A549 (cell line): ENCODE measurements at regions not wholly inside any gene's neighbourhood (a gene's known extent, or its start where the extent isn't known, plus 50 kb on each side); places are given as distances from the start of the nearest gene placed in this dataset.

Source experiments
- ATAC-seq, 2 experiments: fragments of 200-7000 bp in 1 of 2; fragments of >200 bp in 1 of 2; cut with Nextera tagmentation in 1 of 2; cut with Tn5 transposase in 1 of 2; 3 replicates each; pipeline versions ENCODE4 v1.8.0 to v1.9.1; 2018 to 2020; ENCODE audit warnings: mild to moderate bottlenecking in 1 of 2, moderate library complexity in 1 of 2
- CTCF ChIA-PET: fragments of 300-600 bp; sonication (Branson Sonifier 250); formaldehyde crosslinking; extraction: SDS; loops from one replicate; lab custom pipeline; 2021; ENCODE audit warnings: antibody characterized with exemption, inconsistent platforms; lab: Yijun Ruan, JAX
- POLR2A ChIA-PET: fragments of 350-600 bp; formaldehyde crosslinking; extraction: SDS; loops from one replicate; lab custom pipeline; 2021; ENCODE audit warnings: antibody characterized with exemption, inconsistent platforms; lab: Yijun Ruan, JAX
- DNase-seq, 2 experiments: peaks; one replicate each; pipeline versions ENCODE4 v3.0.0 to v3.0.0-alpha.2; 2011 to 2016; ENCODE audit warnings: low read depth in 1 of 2, low spot score in 1 of 2
- FAIRE-seq: peaks from 2 replicates; lab custom pipeline; 2011; peaks lifted over from hg19 to GRCh38; lab: Jason Lieb, UNC
- H3K27ac ChIP-seq, 2 experiments: fragments of >200 bp; sonication (Bioruptor Twin); formaldehyde crosslinking; 3 replicates each; pipeline ENCODE4 v1.5.1; 2016 to 2017
- H3K4me1 ChIP-seq: fragments of >200 bp; sonication (Bioruptor Twin); formaldehyde crosslinking; 3 replicates; pipeline ENCODE4 v1.6.1; 2016
- H3K4me2 ChIP-seq: fragments of >200 bp; sonication (Bioruptor Twin); formaldehyde crosslinking; 3 replicates; pipeline ENCODE4 v1.6.1; 2016
- H3K4me3 ChIP-seq: fragments of >200 bp; sonication (Bioruptor Twin); formaldehyde crosslinking; 3 replicates; pipeline ENCODE4 v1.5.1; 2016
- H3K9me3 ChIP-seq: fragments of >200 bp; sonication (Bioruptor Twin); formaldehyde crosslinking; 3 replicates; pipeline ENCODE4 v1.6.1; 2016
- ATOH8 ChIP-seq: fragments of 250-450 bp; sonication (Bioruptor Pico); IDR thresholded peaks from 2 replicates; pipeline ENCODE4 v1.5.0; 2020; ENCODE audit warnings: low read depth, mild to moderate bottlenecking, moderate library complexity
- CHD2 ChIP-seq: fragments of 150-350 bp; IDR thresholded peaks from 2 replicates; pipeline ENCODE4 v1.6.1; 2014; ENCODE audit warnings: low read length; ENCODE audit not compliant: partially characterized antibody
- CHD4 ChIP-seq: fragments of 200-600 bp; sonication (generic); IDR thresholded peaks from 2 replicates; pipeline ENCODE4 v1.6.1; 2016; ENCODE audit warnings: antibody characterized with exemption, mild to moderate bottlenecking, borderline replicate concordance
- E2F6 ChIP-seq: IDR thresholded peaks from 2 replicates; pipeline ENCODE4 v1.6.1; 2012; ENCODE audit warnings: low read depth, borderline replicate concordance
- EHF ChIP-seq: fragments of 250-450 bp; sonication (Bioruptor Pico); IDR thresholded peaks from 2 replicates; pipeline ENCODE4 v1.5.0; 2020; ENCODE audit warnings: mild to moderate bottlenecking
- EHMT2 ChIP-seq: fragments of 200-600 bp; sonication (generic); IDR thresholded peaks from 2 replicates; pipeline ENCODE4 v1.6.1; 2016; ENCODE audit warnings: antibody characterized with exemption, low read depth, mild to moderate bottlenecking, moderate library complexity
- EP300 ChIP-seq, 2 experiments: fragments of >200 bp; sonication (Bioruptor Twin); formaldehyde crosslinking; IDR thresholded peaks; 2 replicates in 1 of 2; 3 replicates in 1 of 2; pipeline ENCODE4 v1.6.1; 2016 to 2017
- ESRRA ChIP-seq: fragments of 150-350 bp; IDR thresholded peaks from 2 replicates; pipeline ENCODE4 v1.6.1; 2014; ENCODE audit warnings: mild to moderate bottlenecking, low read length, borderline replicate concordance
- FOSB ChIP-seq: fragments of 250-450 bp; sonication (Bioruptor Pico); IDR thresholded peaks from 2 replicates; pipeline ENCODE4 v1.5.0; 2020; ENCODE audit warnings: mild to moderate bottlenecking, moderate library complexity
- FOXS1 ChIP-seq: fragments of 250-450 bp; sonication (Bioruptor Pico); IDR thresholded peaks from 2 replicates; pipeline ENCODE4 v1.5.0; 2020; ENCODE audit warnings: mild to moderate bottlenecking, moderate library complexity
- GATA3 ChIP-seq: IDR thresholded peaks from 2 replicates; pipeline ENCODE4 v1.6.1; 2012; ENCODE audit warnings: borderline replicate concordance
- HDAC2 ChIP-seq: fragments of 200-600 bp; sonication (generic); IDR thresholded peaks from 2 replicates; pipeline ENCODE4 v1.6.1; 2016
- HEYL ChIP-seq: fragments of 250-450 bp; sonication (Bioruptor Pico); IDR thresholded peaks from 2 replicates; pipeline ENCODE4 v1.8.0; 2021; ENCODE audit warnings: mild to moderate bottlenecking, moderate library complexity
- HMGXB4 ChIP-seq: fragments of 250-450 bp; sonication (Bioruptor Pico); IDR thresholded peaks from 2 replicates; pipeline ENCODE4 v1.5.0; 2021; ENCODE audit warnings: mild to moderate bottlenecking, moderate library complexity, borderline replicate concordance
- HOXA7 ChIP-seq: fragments of 250-450 bp; sonication (Bioruptor Pico); IDR thresholded peaks from 2 replicates; pipeline ENCODE4 v1.5.0; 2020; ENCODE audit warnings: mild to moderate bottlenecking, moderate library complexity
- HOXB13 ChIP-seq: fragments of 250-450 bp; sonication (Bioruptor Pico); IDR thresholded peaks from 2 replicates; pipeline ENCODE4 v1.5.0; 2020; ENCODE audit warnings: low read depth, mild to moderate bottlenecking, moderate library complexity
- JUN ChIP-seq, 2 experiments: fragments of >200 bp; sonication (Bioruptor Twin); formaldehyde crosslinking; IDR thresholded peaks; 2 replicates in 1 of 2; 3 replicates in 1 of 2; pipeline ENCODE4 v1.6.1; 2016 to 2017
- JUNB ChIP-seq: fragments of >200 bp; sonication (Bioruptor Twin); formaldehyde crosslinking; IDR thresholded peaks from 2 replicates; pipeline ENCODE4 v1.6.1; 2016
- KDM1A ChIP-seq: fragments of 200-600 bp; sonication (generic); IDR thresholded peaks from 2 replicates; pipeline ENCODE4 v1.6.1; 2016; ENCODE audit warnings: low read depth, mild to moderate bottlenecking
- MAZ ChIP-seq: fragments of 150-350 bp; IDR thresholded peaks from 2 replicates; pipeline ENCODE4 v1.6.1; 2014; ENCODE audit warnings: antibody characterized with exemption, low read depth, low read length, borderline replicate concordance
- MYC ChIP-seq: IDR thresholded peaks from 2 replicates; pipeline ENCODE4 v1.6.1; 2012; ENCODE audit warnings: mild to moderate bottlenecking, inconsistent platforms, low read length, improper control_type of control experiment, borderline replicate concordance
- NR3C1 ChIP-seq: fragments of >200 bp; sonication (Bioruptor Twin); formaldehyde crosslinking; IDR thresholded peaks from 3 replicates; pipeline ENCODE4 v1.6.1; 2017
- POLR2A ChIP-seq: IDR thresholded peaks from 2 replicates; pipeline ENCODE4 v1.6.1; 2012; ENCODE audit warnings: mild to moderate bottlenecking, low read length
- RARB ChIP-seq: fragments of 250-450 bp; sonication (Bioruptor Pico); IDR thresholded peaks from 2 replicates; pipeline ENCODE4 v1.8.0; 2021; ENCODE audit warnings: mild to moderate bottlenecking, moderate library complexity
- RCOR1 ChIP-seq: fragments of 150-350 bp; IDR thresholded peaks from 2 replicates; pipeline ENCODE4 v1.6.1; 2014; ENCODE audit warnings: antibody characterized with exemption, low read length, low read depth
- REST ChIP-seq: fragments of 200-600 bp; sonication (generic); IDR thresholded peaks from 2 replicates; pipeline ENCODE4 v1.6.1; 2016; ENCODE audit warnings: antibody characterized with exemption, mild to moderate bottlenecking, moderate library complexity
- SREBF2 ChIP-seq: fragments of 450-650 bp; IDR thresholded peaks from 2 replicates; pipeline ENCODE4 v1.6.1; 2014; ENCODE audit warnings: mild to moderate bottlenecking, moderate library complexity
- TFCP2L1 ChIP-seq: fragments of 250-450 bp; sonication (Bioruptor Pico); IDR thresholded peaks from 2 replicates; pipeline ENCODE4 v1.5.0; 2021; ENCODE audit warnings: mild to moderate bottlenecking
- ZC3H11A ChIP-seq: fragments of 450-650 bp; IDR thresholded peaks from 2 replicates; pipeline ENCODE4 v1.6.1; 2014; ENCODE audit warnings: antibody characterized with exemption, mild to moderate bottlenecking
- ZFP36 ChIP-seq: fragments of 450-650 bp; IDR thresholded peaks from 2 replicates; pipeline ENCODE4 v1.6.1; 2014; ENCODE audit warnings: borderline replicate concordance; ENCODE audit not compliant: partially characterized antibody
- WGBS: methylation state at CpG from one replicate; pipeline ENCODE4 v1.1.6; 2017; ENCODE audit errors: missing lambda C conversion rate; 5-methylcytosine and 5-hydroxymethylcytosine counted together

- Histone ChIP-seq H3K9me3 (no peaks in the 10 kb centered on the region; the same call in 2 of the 3 replicates), H3K4me1 (peaks cover 26% of the 10 kb centered on the region), H3K4me2 (no peak overlapping the region), H3K27ac (no peak overlapping the region), H3K4me3 (no peak overlapping the region)
- ATAC-seq, result no peak
- ChIA-PET CTCF (no interaction called here), POLR2A (no interaction called here)
- FAIRE-seq, result no peak
- no peak for TF ChIP-seq TFCP2L1 (CRISPR knock-in tag)
- no peak for TF ChIP-seq HOXB13
- no peak for TF ChIP-seq SREBF2
- no peak for TF ChIP-seq HDAC2
- TF ChIP-seq RCOR1, result no peak
- no peak for TF ChIP-seq ZC3H11A
- no peak for TF ChIP-seq EP300 (IDR thresholded peaks at IDR 0.05)
- TF ChIP-seq HOXA7 (CRISPR knock-in tag), result no peak
- no peak for TF ChIP-seq HEYL (CRISPR knock-in tag)
- no peak for TF ChIP-seq MYC
- TF ChIP-seq JUNB, result no peak
- no peak for TF ChIP-seq RARB
- no peak for TF ChIP-seq E2F6
- no peak for TF ChIP-seq MAZ
- TF ChIP-seq JUN (IDR thresholded peaks at IDR 0.05), result no peak
- no peak for DNase-seq
- WGBS, result 91% methylated on average over 2 of the region's 2 CpGs
Observed at GRCh38 chr3:110569073-110569472, 502.5 kb upstream of the NECTIN3 start.

- POLR2A ChIA-PET, result no interaction called here
- H3K4me3 ChIP-seq, result no peak overlapping the region
- H3K9me3 ChIP-seq, result peaks cover 2% of the 10 kb centered on the region; the same call in 1 of the 3 replicates
- H3K4me2 ChIP-seq, result no peak overlapping the region
- no peak for ATAC-seq
- TF ChIP-seq HMGXB4 (CRISPR knock-in tag) (no peak), ESRRA (no peak), HOXA7 (CRISPR knock-in tag) (no peak), JUNB (no peak), GATA3 (no peak), POLR2A (no peak), EHF (CRISPR knock-in tag) (0 out of 2 replicates have a peak, but pooled peaks have one; percentile 6)
- TF ChIP-seq, all 56 proteins: peak for 1
- H3K27ac ChIP-seq, result peak overlapping the region; percentile 78 to 85
- CTCF ChIA-PET, result no interaction called here
- DNase-seq (peak in 1 of 2 experiments; percentile 35), FAIRE-seq (no peak)
- WGBS, result 72% methylated on average over 3 of the region's 3 CpGs
- H3K4me1 ChIP-seq, result peaks cover 40% of the 10 kb centered on the region
Observed at GRCh38 chr3:110575702-110576101, 495.9 kb upstream of the NECTIN3 start.

GRCh38 chr3:110576960-110577359 is 494.7 kb upstream of the NECTIN3 start:
- CTCF ChIA-PET, result interaction anchor here (0.6 kb wide), 1 partner anchor 151 kb away, joined by 3 read pairs; no protein-coding TSS in a partner anchor
- POLR2A ChIA-PET, result no interaction called here
- H3K27ac ChIP-seq, result peak overlapping the region; percentile 85 to 89
- peak; percentile 96 for ATAC-seq
- peak; percentile 36 to 94 for DNase-seq
- peaks cover 40% of the 10 kb centered on the region for H3K4me1 ChIP-seq
- peaks cover 2% of the 10 kb centered on the region; the same call in 1 of the 3 replicates for H3K9me3 ChIP-seq
- peak; percentile 89 for FAIRE-seq
- WGBS, result 3% methylated on average over 3 of the region's 3 CpGs
- no peak overlapping the region for H3K4me3 ChIP-seq
- peak overlapping the region; percentile 48 for H3K4me2 ChIP-seq
- TF ChIP-seq HEYL (CRISPR knock-in tag), result no peak
- no peak for TF ChIP-seq NR3C1
- 0 out of 2 replicates have a peak, but pooled peaks have one; percentile 8 for TF ChIP-seq HOXB13
- TF ChIP-seq FOSB, result no peak
- no peak for TF ChIP-seq EHMT2
- no peak for TF ChIP-seq FOXS1
- no peak for TF ChIP-seq HDAC2
- TF ChIP-seq EHF (CRISPR knock-in tag), result no peak
- TF ChIP-seq CHD4, result no peak
- no peak for TF ChIP-seq SREBF2
- peak; percentile 83 to 85; a peak in 4 of 5 replicates for TF ChIP-seq JUN (IDR thresholded peaks at IDR 0.05)
- TF ChIP-seq ATOH8 (CRISPR knock-in tag), result no peak
- TF ChIP-seq CHD2, result no peak
- TF ChIP-seq MAZ, result no peak
- TF ChIP-seq REST, result no peak
- TF ChIP-seq MYC, result no peak
- no peak for TF ChIP-seq ZFP36
- TF ChIP-seq KDM1A, result no peak
